Trophoblast cell (in vitro differentiated cells and primary cell): ENCODE measurements at regions not wholly inside any gene's neighbourhood (a gene's known extent, or its start where the extent isn't known, plus 50 kb on each side); places are given as distances from the start of the nearest gene placed in this dataset.

Experiments used
- DNase-seq, 2 donors: peaks; one replicate each; pipeline ENCODE4 v3.0.0-alpha.2; 2016
- H2AFZ ChIP-seq: 2 replicates; pipeline ENCODE4 v1.6.1; 2013; ENCODE audit warnings: low read length, moderate library complexity, mild to moderate bottlenecking; ENCODE audit not compliant: insufficient read depth, poor library complexity
- H2AK5ac ChIP-seq: 2 replicates; pipeline ENCODE4 v1.6.1; 2013; ENCODE audit warnings: mild to moderate bottlenecking, low read length
- H2BK120ac ChIP-seq: 2 replicates; pipeline ENCODE4 v1.6.1; 2013; ENCODE audit warnings: low read length, mild to moderate bottlenecking, moderate library complexity; ENCODE audit not compliant: insufficient read depth, poor library complexity
- H2BK12ac ChIP-seq: 2 replicates; pipeline ENCODE4 v1.6.1; 2013; ENCODE audit warnings: mild to moderate bottlenecking, low read length, moderate library complexity
- H2BK5ac ChIP-seq: 2 replicates; pipeline ENCODE4 v1.6.1; 2013; ENCODE audit warnings: low read length, low read depth, moderate library complexity, mild to moderate bottlenecking; ENCODE audit not compliant: poor library complexity
- H3K14ac ChIP-seq: 2 replicates; pipeline ENCODE4 v1.6.1; 2013; ENCODE audit warnings: mild to moderate bottlenecking, low read length
- H3K18ac ChIP-seq: 2 replicates; pipeline ENCODE4 v1.6.1; 2013; ENCODE audit warnings: mild to moderate bottlenecking, low read length
- H3K23ac ChIP-seq: 2 replicates; pipeline ENCODE4 v1.6.1; 2013; ENCODE audit warnings: low read length
- H3K27ac ChIP-seq: 2 replicates; pipeline ENCODE4 v1.5.1; 2013; ENCODE audit warnings: low read depth, mild to moderate bottlenecking, inconsistent platforms, low read length, moderate library complexity
- H3K27me3 ChIP-seq: 2 replicates; pipeline ENCODE4 v1.6.1; 2013; ENCODE audit warnings: inconsistent platforms, mild to moderate bottlenecking, low read length, moderate library complexity; ENCODE audit not compliant: insufficient read depth
- H3K36me3 ChIP-seq, 2 experiments: 1 replicate in 1 of 2; 2 replicates in 1 of 2; pipeline ENCODE4 v1.6.1; 2013; ENCODE audit warnings: low read length in 2 of 2, mild to moderate bottlenecking in 2 of 2, moderate library complexity in 1 of 2; ENCODE audit not compliant: insufficient read depth in 2 of 2, control insufficient read depth in 1 of 2
- H3K4ac ChIP-seq: 2 replicates; pipeline ENCODE4 v1.6.1; 2013; ENCODE audit warnings: low read depth, mild to moderate bottlenecking, low read length, moderate library complexity
- H3K4me1 ChIP-seq, 2 experiments: 1 replicate in 1 of 2; 2 replicates in 1 of 2; pipeline ENCODE4 v1.6.1; 2013; ENCODE audit warnings: low read length in 2 of 2, mild to moderate bottlenecking in 2 of 2, moderate library complexity in 1 of 2; ENCODE audit not compliant: insufficient read depth in 2 of 2, control insufficient read depth in 1 of 2
- H3K4me2 ChIP-seq: 2 replicates; pipeline ENCODE4 v1.6.1; 2013; ENCODE audit warnings: inconsistent platforms, mild to moderate bottlenecking, low read length, moderate library complexity
- H3K4me3 ChIP-seq: 2 replicates; pipeline ENCODE4 v1.5.1; 2013; ENCODE audit warnings: mild to moderate bottlenecking, low read depth, low read length, inconsistent platforms
- H3K79me1 ChIP-seq: one replicate; pipeline ENCODE4 v1.6.1; 2013; ENCODE audit warnings: low read length
- H3K79me2 ChIP-seq: 2 replicates; pipeline ENCODE4 v1.6.1; 2013; ENCODE audit warnings: low read length, mild to moderate bottlenecking; ENCODE audit not compliant: control insufficient read depth, insufficient read depth, poor library complexity
- H3K9ac ChIP-seq: 2 replicates; pipeline ENCODE4 v1.6.1; 2013; ENCODE audit warnings: mild to moderate bottlenecking, low read length
- H3K9me3 ChIP-seq: 2 replicates; pipeline ENCODE4 v1.6.1; 2013; ENCODE audit warnings: low read depth, mild to moderate bottlenecking, control low read depth, inconsistent platforms, low read length; ENCODE audit not compliant: insufficient read depth
- H4K12ac ChIP-seq: 2 replicates; pipeline ENCODE4 v1.6.1; 2013; ENCODE audit warnings: low read depth, mild to moderate bottlenecking, low read length, moderate library complexity
- H4K8ac ChIP-seq: 2 replicates; pipeline ENCODE4 v1.6.1; 2013; ENCODE audit warnings: low read depth, mild to moderate bottlenecking, low read length, moderate library complexity
- H4K91ac ChIP-seq: one replicate; pipeline ENCODE4 v1.6.1; 2013; ENCODE audit warnings: low read depth, mild to moderate bottlenecking, low read length, moderate library complexity
- WGBS: extraction: QIAGEN DNeasy Blood & Tissue Kit; methylation state at CpG from one replicate; pipeline ENCODE4 v1.1.7; 2013; ENCODE audit warnings: missing lambda C conversion rate; ENCODE audit not compliant: insufficient read length, insufficient coverage; ENCODE audit errors: extremely low coverage; 5-methylcytosine and 5-hydroxymethylcytosine counted together

- Histone ChIP-seq H3K79me1 (no peaks in the 10 kb centered on the region), H4K8ac (no peak overlapping the region), H3K4ac (no peak overlapping the region), H2AK5ac (no peak overlapping the region), H3K14ac (no peak overlapping the region), H3K4me2 (no peak overlapping the region), H3K4me1 (no peaks in the 10 kb centered on the region), H3K27ac (no peak overlapping the region), H4K91ac (no peak overlapping the region), H3K4me3 (no peak overlapping the region), H3K36me3 (no peaks in the 10 kb centered on the region), H2BK120ac (no peak overlapping the region), H3K9ac (no peak overlapping the region), H2BK5ac (no peak overlapping the region), H4K12ac (no peak overlapping the region), H3K23ac (no peak overlapping the region), H3K18ac (no peak overlapping the region), H2AFZ (no peak overlapping the region), H3K27me3 (no peaks in the 10 kb centered on the region), H3K79me2 (no peaks in the 10 kb centered on the region), H3K9me3 (no peaks in the 10 kb centered on the region), H2BK12ac (no peak overlapping the region)
- WGBS: no CpG with 5 or more reads among the region's 2 CpGs
- DNase-seq: peak; percentile 32 to 66
Measured at GRCh38 chr7:53350241-53350640, 314.8 kb downstream of the POM121L12 start.

GRCh38 chr7:53351681-53352080 is 316.2 kb downstream of the POM121L12 start:
- H2BK5ac ChIP-seq: no peak overlapping the region
- no peak overlapping the region for H4K91ac ChIP-seq
- H3K4ac ChIP-seq: no peak overlapping the region
- no peak overlapping the region for H4K8ac ChIP-seq
- H4K12ac ChIP-seq: no peak overlapping the region
- WGBS: no CpG with 5 or more reads among the region's 2 CpGs
- H3K4me1 ChIP-seq: no peaks in the 10 kb centered on the region
- H3K18ac ChIP-seq: no peak overlapping the region
- H3K36me3 ChIP-seq: no peaks in the 10 kb centered on the region
- H3K27me3 ChIP-seq: no peaks in the 10 kb centered on the region
- no peak overlapping the region for H3K9ac ChIP-seq
- H3K79me1 ChIP-seq: no peaks in the 10 kb centered on the region
- H2BK120ac ChIP-seq: no peak overlapping the region
- H2BK12ac ChIP-seq: no peak overlapping the region
- H3K9me3 ChIP-seq: no peaks in the 10 kb centered on the region
- no peaks in the 10 kb centered on the region for H3K79me2 ChIP-seq
- no peak overlapping the region for H3K4me3 ChIP-seq
- H3K4me2 ChIP-seq: no peak overlapping the region
- no peak overlapping the region for H2AFZ ChIP-seq
- H3K23ac ChIP-seq: no peak overlapping the region
- peak in 1 of 2 donors; percentile 48 for DNase-seq
- no peak overlapping the region for H3K14ac ChIP-seq
- H2AK5ac ChIP-seq: no peak overlapping the region
- no peak overlapping the region for H3K27ac ChIP-seq

GRCh38 chr7:53358269-53358668 is 322.8 kb downstream of the POM121L12 start:
- DNase-seq: no peak
- Histone ChIP-seq H2BK5ac (no peak overlapping the region), H2BK12ac (no peak overlapping the region), H2AK5ac (no peak overlapping the region), H4K8ac (no peak overlapping the region), H3K27me3 (no peaks in the 10 kb centered on the region), H3K79me1 (peaks cover 2% of the 10 kb centered on the region), H3K9me3 (no peaks in the 10 kb centered on the region), H4K91ac (no peak overlapping the region), H3K27ac (no peak overlapping the region), H3K79me2 (no peaks in the 10 kb centered on the region), H3K36me3 (peaks cover 0 to 1% of the 10 kb centered on the region in 2 experiments), H3K4me1 (peaks cover 0 to 3% of the 10 kb centered on the region in 2 experiments), H4K12ac (no peak overlapping the region), H3K9ac (no peak overlapping the region), H3K18ac (no peak overlapping the region), H3K23ac (no peak overlapping the region), H3K4me2 (no peak overlapping the region), H3K4ac (no peak overlapping the region), H2BK120ac (no peak overlapping the region), H3K14ac (no peak overlapping the region), H3K4me3 (no peak overlapping the region), H2AFZ (no peak overlapping the region)
- no CpG with 5 or more reads among the region's 2 CpGs for WGBS

GRCh38 chr7:53383131-53383530 is 347.7 kb downstream of the POM121L12 start:
- no peaks in the 10 kb centered on the region for H3K27me3 ChIP-seq

More at GRCh38 chr7:53383131-53383530, 347.7 kb downstream of the POM121L12 start:
- Histone ChIP-seq H2BK5ac (no peak overlapping the region), H2AFZ (no peak overlapping the region), H2BK120ac (no peak overlapping the region), H3K79me1 (peaks cover 4% of the 10 kb centered on the region), H3K4me2 (no peak overlapping the region), H3K79me2 (no peaks in the 10 kb centered on the region), H3K4ac (no peak overlapping the region), H4K12ac (no peak overlapping the region), H3K27ac (no peak overlapping the region), H2BK12ac (no peak overlapping the region), H3K9me3 (peaks cover 4% of the 10 kb centered on the region), H3K36me3 (no peaks in the 10 kb centered on the region), H3K9ac (no peak overlapping the region), H4K8ac (no peak overlapping the region), H3K4me1 (peaks cover 5 to 6% of the 10 kb centered on the region in 2 experiments), H3K18ac (no peak overlapping the region), H2AK5ac (no peak overlapping the region), H3K14ac (no peak overlapping the region), H3K4me3 (no peak overlapping the region), H3K23ac (no peak overlapping the region), H4K91ac (no peak overlapping the region)
- peak; percentile 48 to 78 for DNase-seq
- WGBS: no CpG with 5 or more reads among the region's 3 CpGs
